IMR-90 (cell line): ENCODE measurements at regions not wholly inside any gene's neighbourhood (a gene's known extent, or its start where the extent isn't known, plus 50 kb on each side); places are given as distances from the start of the nearest gene placed in this dataset.
A peak's percentile ranks its signal among the peaks of the same experiment; 100 is the strongest.

ENCODE experiments used
- ATAC-seq: fragments of 200-7000 bp; cut with Tn5 transposase; 2 replicates; pipeline ENCODE4 v1.9.1; 2020; ENCODE audit warnings: low read depth, mild to moderate bottlenecking, moderate library complexity
- BruUV-seq: library from RNA; stranded (reverse); fragments of 400-500 nt; replicated peaks from 2 replicates; lab custom pipeline; 2021; lab: Mats Ljungman, UMichigan
- CTCF ChIA-PET: fragments of 300-600 bp; formaldehyde crosslinking; extraction: SDS; loops from one replicate; lab custom pipeline; 2021; ENCODE audit warnings: antibody characterized with exemption; lab: Yijun Ruan, JAX
- POLR2A ChIA-PET: fragments of 300-600 bp; sonication (Branson Sonifier 250); formaldehyde crosslinking; loops from one replicate; lab custom pipeline; 2022; ENCODE audit warnings: antibody characterized with exemption; ENCODE audit not compliant: unreplicated experiment; lab: Charles Lee
- DNase-seq: peaks from one replicate; pipeline ENCODE4 v3.0.0; 2013
- H2AFZ ChIP-seq: replicated peaks from 2 replicates; pipeline ENCODE3; 2013; ENCODE audit warnings: low read length, mild to moderate bottlenecking; ENCODE audit not compliant: poor library complexity
- H2AK5ac ChIP-seq: 2 replicates; pipeline ENCODE4 v1.6.1; 2013; ENCODE audit warnings: low read depth, low read length, inconsistent platforms
- H2AK9ac ChIP-seq: replicated peaks from 2 replicates; pipeline ENCODE3; 2013; ENCODE audit warnings: mild to moderate bottlenecking, low read depth, low read length, moderate library complexity; ENCODE audit not compliant: poor library complexity
- H2BK120ac ChIP-seq: 2 replicates; pipeline ENCODE4 v1.6.1; 2013; ENCODE audit warnings: low read depth, low read length, inconsistent platforms
- H2BK15ac ChIP-seq: 3 replicates; pipeline ENCODE4 v1.6.1; 2013; ENCODE audit warnings: low read depth, low read length, inconsistent platforms
- H2BK20ac ChIP-seq: 2 replicates; pipeline ENCODE4 v1.6.1; 2013; ENCODE audit warnings: low read depth, mild to moderate bottlenecking, inconsistent platforms, low read length, moderate library complexity
- H2BK5ac ChIP-seq: 2 replicates; pipeline ENCODE4 v1.6.1; 2013; ENCODE audit warnings: mild to moderate bottlenecking, low read depth, low read length, inconsistent platforms; ENCODE audit not compliant: poor library complexity, severe bottlenecking
- H3K14ac ChIP-seq: replicated peaks from 2 replicates; pipeline ENCODE4 v1.6.1; 2013; ENCODE audit warnings: low read depth, low read length, inconsistent platforms
- H3K18ac ChIP-seq: 2 replicates; pipeline ENCODE4 v1.6.1; 2013; ENCODE audit warnings: low read depth, low read length, control low read depth
- H3K23ac ChIP-seq: 2 replicates; pipeline ENCODE4 v1.6.1; 2013; ENCODE audit warnings: low read depth, low read length, inconsistent platforms
- H3K27ac ChIP-seq: 2 replicates; pipeline ENCODE4 v1.5.1; 2013; ENCODE audit warnings: mild to moderate bottlenecking, control low read depth, low read length; ENCODE audit not compliant: insufficient read depth
- H3K27me3 ChIP-seq: 2 replicates; pipeline ENCODE4 v1.6.1; 2013; ENCODE audit warnings: low read length; ENCODE audit not compliant: control insufficient read depth, insufficient read depth
- H3K36me3 ChIP-seq: 2 replicates; pipeline ENCODE4 v1.6.1; 2013; ENCODE audit warnings: low read length, mixed read lengths; ENCODE audit not compliant: control insufficient read depth, insufficient read depth
- H3K4ac ChIP-seq: 2 replicates; pipeline ENCODE4 v1.6.1; 2013; ENCODE audit warnings: low read depth, low read length, inconsistent platforms
- H3K4me1 ChIP-seq: 2 replicates; pipeline ENCODE4 v1.6.1; 2013; ENCODE audit warnings: low read length, mixed read lengths; ENCODE audit not compliant: control insufficient read depth, insufficient read depth
- H3K4me2 ChIP-seq: 2 replicates; pipeline ENCODE4 v1.6.1; 2013; ENCODE audit warnings: low read depth, mild to moderate bottlenecking, control low read depth, low read length, moderate library complexity
- H3K4me3 ChIP-seq: 2 replicates; pipeline ENCODE4 v1.5.1; 2013; ENCODE audit warnings: low read depth, mild to moderate bottlenecking, control low read depth, low read length, moderate library complexity; ENCODE audit not compliant: insufficient read depth
- H3K56ac ChIP-seq: 2 replicates; pipeline ENCODE4 v1.6.1; 2013; ENCODE audit warnings: low read length, inconsistent platforms; ENCODE audit not compliant: insufficient read depth; ENCODE audit errors: extremely low read depth
- H3K79me1 ChIP-seq, 2 experiments: 2 replicates each; pipeline ENCODE4 v1.6.1; 2013; ENCODE audit warnings: low read length in 2 of 2, inconsistent platforms in 1 of 2, low read depth in 1 of 2
- H3K9ac ChIP-seq: 2 replicates; pipeline ENCODE4 v1.6.1; 2013; ENCODE audit warnings: low read depth, low read length, control low read depth
- H3K9me1 ChIP-seq: 2 replicates; pipeline ENCODE4 v1.6.1; 2013; ENCODE audit warnings: low read length, inconsistent platforms; ENCODE audit not compliant: insufficient read depth
- H3K9me3 ChIP-seq: 2 replicates; pipeline ENCODE4 v1.6.1; 2013; ENCODE audit warnings: low read length; ENCODE audit not compliant: control insufficient read depth, insufficient read depth
- H4K20me1 ChIP-seq: 2 replicates; pipeline ENCODE4 v1.6.1; 2013; ENCODE audit warnings: low read length, inconsistent platforms; ENCODE audit not compliant: insufficient read depth
- H4K5ac ChIP-seq: 2 replicates; pipeline ENCODE4 v1.6.1; 2013; ENCODE audit warnings: mild to moderate bottlenecking, low read depth, low read length, control low read depth
- H4K8ac ChIP-seq, 2 experiments: 2 replicates each; pipeline ENCODE4 v1.6.1; 2013; ENCODE audit warnings: low read depth in 2 of 2, low read length in 2 of 2, control low read depth in 1 of 2, inconsistent platforms in 1 of 2
- H4K91ac ChIP-seq: 2 replicates; pipeline ENCODE4 v1.6.1; 2013; ENCODE audit warnings: low read depth, low read length, inconsistent platforms; ENCODE audit not compliant: insufficient read depth
- CEBPB ChIP-seq: IDR thresholded peaks from 2 replicates; pipeline ENCODE4 v1.6.1; 2012; ENCODE audit warnings: low read depth, low read length, improper control_type of control experiment
- CHD1 ChIP-seq: IDR thresholded peaks from 2 replicates; pipeline ENCODE4 v1.6.1; 2012; ENCODE audit warnings: low read depth, low read length, improper control_type of control experiment
- FOS ChIP-seq: fragments of 150-350 bp; IDR thresholded peaks from 2 replicates; pipeline ENCODE4 v1.6.1; 2016; ENCODE audit warnings: low read depth, low read length
- MAFK ChIP-seq: IDR thresholded peaks from 2 replicates; pipeline ENCODE4 v1.6.1; 2012; ENCODE audit warnings: low read depth, low read length, improper control_type of control experiment
- MXI1 ChIP-seq: IDR thresholded peaks from 2 replicates; pipeline ENCODE4 v1.6.1; 2012; ENCODE audit warnings: low read depth, mild to moderate bottlenecking, low read length, moderate library complexity, borderline replicate concordance
- POLR2A ChIP-seq: IDR thresholded peaks from 2 replicates; pipeline ENCODE4 v1.6.1; 2012; ENCODE audit warnings: mild to moderate bottlenecking, low read depth, low read length
- RCOR1 ChIP-seq: IDR thresholded peaks from 2 replicates; pipeline ENCODE4 v1.6.1; 2012; ENCODE audit warnings: mild to moderate bottlenecking, low read length, improper control_type of control experiment; ENCODE audit not compliant: insufficient replicate concordance
- RFX5 ChIP-seq: IDR thresholded peaks from 2 replicates; pipeline ENCODE4 v1.8.0; 2012; ENCODE audit warnings: low read depth, mild to moderate bottlenecking, low read length, moderate library complexity
- WGBS, 2 experiments: methylation state at CpG; one replicate each; pipeline versions ENCODE4 v1.1.5 to v1.1.7; 2013; ENCODE audit warnings: missing lambda C conversion rate in 2 of 2; ENCODE audit not compliant: insufficient read length in 1 of 2; ENCODE audit errors: extremely low coverage in 2 of 2; 5-methylcytosine and 5-hydroxymethylcytosine counted together
- dilution Hi-C: fragments of 300-500 bp; cut with HindIII; formaldehyde crosslinking; loops from one replicate; pipeline ENCODE4 v1.14.3; 2018; ENCODE audit warnings: low sequenced_read_pairs; ENCODE audit not compliant: unreplicated experiment
- in situ Hi-C: fragments of 300-500 bp; cut with MboI; formaldehyde crosslinking; loops from 3 replicates; pipeline ENCODE4 v1.14.3; 2019; ENCODE audit warnings: low sequenced_read_pairs, inconsistent platforms, mixed read lengths
- intact Hi-C: fragments of 100-400 bp; cut with micrococcal nuclease; formaldehyde crosslinking; loops from 2 replicates; pipeline ENCODE4 v1.10.0; 2022
- TF ChIP-seq, protein P1 (sequence below): fragments of 150-350 bp; IDR thresholded peaks from 2 replicates; pipeline ENCODE4 v1.6.1; 2016; ENCODE audit warnings: low read depth, mild to moderate bottlenecking, low read length, moderate library complexity, borderline replicate concordance

DNA sequence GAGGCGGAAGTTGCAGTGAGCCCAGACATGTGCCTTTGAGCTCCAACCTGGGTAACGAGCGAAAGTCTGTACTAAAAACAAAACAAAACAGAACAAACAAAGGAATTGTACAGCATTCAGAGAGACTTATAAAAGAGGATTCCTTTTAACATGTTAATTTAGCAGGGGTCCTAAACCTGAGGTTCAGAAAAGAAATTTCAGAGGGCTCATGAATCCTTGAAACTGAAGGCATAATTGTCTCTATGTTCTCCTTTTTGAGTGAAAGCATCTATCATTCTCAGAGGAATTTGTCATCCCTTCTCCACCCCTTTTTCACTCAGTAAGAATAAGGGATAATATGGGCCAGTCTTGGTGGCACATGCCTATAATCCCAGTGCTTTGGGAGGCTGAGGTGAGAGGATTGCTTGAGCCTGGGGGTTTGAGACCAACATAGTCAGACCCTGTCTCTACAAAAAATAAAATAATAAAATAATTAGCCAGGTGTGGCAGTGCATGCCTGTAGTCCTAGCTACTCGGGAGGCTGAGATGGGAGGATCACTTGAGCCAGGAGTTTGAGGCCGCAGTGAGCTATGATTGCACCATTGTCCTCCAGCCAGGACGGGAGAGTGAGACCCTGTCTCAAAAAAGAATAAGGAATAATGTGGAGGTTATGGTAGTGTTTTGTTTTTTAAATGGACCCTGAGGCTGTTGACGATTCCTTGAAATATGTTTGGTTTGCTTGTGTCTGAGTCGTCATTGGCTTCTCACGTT lies 309.1 kb upstream of the C2CD4B start:
- H3K79me1 ChIP-seq: peaks cover 19 to 27% of the 10 kb centered on the region in 2 experiments
- no peak overlapping the region for H3K4me3 ChIP-seq
- H3K4ac ChIP-seq: no peak overlapping the region
- H3K56ac ChIP-seq: no peak overlapping the region
- no peak overlapping the region for H2BK5ac ChIP-seq
- H2BK15ac ChIP-seq: no peak overlapping the region
- no peak overlapping the region for H2AK9ac ChIP-seq
- dilution Hi-C loops: no loop called here
- no peak overlapping the region for H3K4me2 ChIP-seq
- peaks cover 16% of the 10 kb centered on the region for H3K9me1 ChIP-seq
- DNase-seq: no peak
- no peak overlapping the region; the same call in 1 of the 2 replicates for H3K18ac ChIP-seq
- no peak overlapping the region for H3K9ac ChIP-seq
- ATAC-seq: no peak
- in situ Hi-C loops: no loop called here
- intact Hi-C loops: no loop called here
- BruUV-seq: no TSS peak
- H3K9me3 ChIP-seq: no peaks in the 10 kb centered on the region
- peaks cover 19% of the 10 kb centered on the region for H3K4me1 ChIP-seq
- H4K8ac ChIP-seq: no peak overlapping the region
- WGBS, 2 experiments: 67% methylated on average over 4 of the region's 9 CpGs; no CpG with 5 or more reads in 1 of the 2 experiments
- no peak overlapping the region for H3K27ac ChIP-seq
- CTCF ChIA-PET: no interaction called here
- POLR2A ChIA-PET: no interaction called here
- no peaks in the 10 kb centered on the region for H3K27me3 ChIP-seq
- H2AFZ ChIP-seq: no peak overlapping the region
- H3K36me3 ChIP-seq: peaks cover 4% of the 10 kb centered on the region
- H4K5ac ChIP-seq: no peak overlapping the region
- H4K20me1 ChIP-seq: no peaks in the 10 kb centered on the region
- peak overlapping the region; percentile 13; the same call in 1 of the 2 replicates for H2AK5ac ChIP-seq
- H2BK120ac ChIP-seq: no peak overlapping the region
- H3K14ac ChIP-seq: no peak overlapping the region
- no peak for TF ChIP-seq CHD1
- TF ChIP-seq CEBPB: no peak
- TF ChIP-seq RFX5: no peak
- TF ChIP-seq MAFK: no peak
- TF ChIP-seq POLR2A: no peak
- TF ChIP-seq MXI1: no peak
- TF ChIP-seq FOS: no peak
- TF ChIP-seq RCOR1: no peak
- TF ChIP-seq, protein P1, sequence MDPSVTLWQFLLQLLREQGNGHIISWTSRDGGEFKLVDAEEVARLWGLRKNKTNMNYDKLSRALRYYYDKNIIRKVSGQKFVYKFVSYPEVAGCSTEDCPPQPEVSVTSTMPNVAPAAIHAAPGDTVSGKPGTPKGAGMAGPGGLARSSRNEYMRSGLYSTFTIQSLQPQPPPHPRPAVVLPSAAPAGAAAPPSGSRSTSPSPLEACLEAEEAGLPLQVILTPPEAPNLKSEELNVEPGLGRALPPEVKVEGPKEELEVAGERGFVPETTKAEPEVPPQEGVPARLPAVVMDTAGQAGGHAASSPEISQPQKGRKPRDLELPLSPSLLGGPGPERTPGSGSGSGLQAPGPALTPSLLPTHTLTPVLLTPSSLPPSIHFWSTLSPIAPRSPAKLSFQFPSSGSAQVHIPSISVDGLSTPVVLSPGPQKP: no peak
- H3K23ac ChIP-seq: no peak overlapping the region
- no peak overlapping the region for H2BK20ac ChIP-seq
- no peak overlapping the region for H4K91ac ChIP-seq
